HG03196 (cell line): ENCODE measurements at regions not wholly inside any gene's neighbourhood (a gene's known extent, or its start where the extent isn't known, plus 50 kb on each side); places are given as distances from the start of the nearest gene placed in this dataset.

Experiments used
- ATAC-seq: cut with Tn5 transposase; IDR thresholded peaks from one replicate; pipeline ENCODE4 v1.9.1; 2021; ENCODE audit not compliant: unreplicated experiment

- no peak for ATAC-seq
These were observed 536.5 kb upstream of the NBEA start for GRCh38 chr13:34405410-34406181.

- ATAC-seq = no peak
These were observed 533.4 kb upstream of the NBEA start for GRCh38 chr13:34408640-34409039.

- ATAC-seq = no peak
These were observed 532.4 kb upstream of the NBEA start for GRCh38 chr13:34409496-34410182.

- ATAC-seq = no peak
These were observed 531.4 kb upstream of the NBEA start for GRCh38 chr13:34410678-34411077.

GRCh38 chr13:34411177-34411576 lies 530.9 kb upstream of the NBEA start:
- ATAC-seq = no peak

DNA sequence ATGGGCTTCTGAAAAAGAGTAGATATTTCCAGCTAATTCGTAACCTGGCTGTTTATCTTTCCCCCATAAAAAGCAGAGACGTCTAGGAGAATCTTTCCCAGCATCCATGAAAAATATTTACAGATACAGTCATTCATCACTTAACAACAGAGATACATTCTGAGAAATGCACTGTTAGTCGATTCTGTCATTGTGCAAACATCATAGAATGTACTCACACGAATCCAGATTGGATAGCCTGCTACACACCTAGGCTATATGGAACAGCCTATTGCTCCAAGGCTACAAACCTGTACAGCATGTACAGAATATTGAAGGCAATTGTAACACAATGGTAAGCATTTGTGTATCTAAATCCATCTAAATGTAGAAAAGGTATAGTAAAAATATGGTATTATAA lies 530.2 kb upstream of the NBEA start:
- no peak for ATAC-seq

DNA sequence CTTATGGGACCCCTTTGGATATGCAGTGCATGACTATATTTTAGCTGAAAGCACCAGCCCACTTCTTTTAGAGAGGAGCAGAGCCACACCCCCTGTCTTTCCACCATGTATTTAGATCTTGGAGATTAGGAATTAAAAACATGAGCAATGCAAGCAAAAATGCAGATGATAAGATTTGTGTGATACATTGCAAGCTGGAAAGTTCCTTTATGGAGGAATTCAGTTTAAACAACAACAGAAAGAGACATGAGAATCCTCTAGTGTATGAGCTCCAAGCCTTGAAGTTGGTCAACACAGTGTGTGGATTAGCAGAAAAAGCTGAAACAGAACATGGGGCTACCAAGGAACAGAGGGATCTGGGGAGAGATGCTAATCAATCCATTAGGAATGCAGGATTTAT lies 529.8 kb upstream of the NBEA start:
- no peak for ATAC-seq

- ATAC-seq = no peak
These were observed 529.2 kb upstream of the NBEA start for GRCh38 chr13:34412817-34413375.

DNA sequence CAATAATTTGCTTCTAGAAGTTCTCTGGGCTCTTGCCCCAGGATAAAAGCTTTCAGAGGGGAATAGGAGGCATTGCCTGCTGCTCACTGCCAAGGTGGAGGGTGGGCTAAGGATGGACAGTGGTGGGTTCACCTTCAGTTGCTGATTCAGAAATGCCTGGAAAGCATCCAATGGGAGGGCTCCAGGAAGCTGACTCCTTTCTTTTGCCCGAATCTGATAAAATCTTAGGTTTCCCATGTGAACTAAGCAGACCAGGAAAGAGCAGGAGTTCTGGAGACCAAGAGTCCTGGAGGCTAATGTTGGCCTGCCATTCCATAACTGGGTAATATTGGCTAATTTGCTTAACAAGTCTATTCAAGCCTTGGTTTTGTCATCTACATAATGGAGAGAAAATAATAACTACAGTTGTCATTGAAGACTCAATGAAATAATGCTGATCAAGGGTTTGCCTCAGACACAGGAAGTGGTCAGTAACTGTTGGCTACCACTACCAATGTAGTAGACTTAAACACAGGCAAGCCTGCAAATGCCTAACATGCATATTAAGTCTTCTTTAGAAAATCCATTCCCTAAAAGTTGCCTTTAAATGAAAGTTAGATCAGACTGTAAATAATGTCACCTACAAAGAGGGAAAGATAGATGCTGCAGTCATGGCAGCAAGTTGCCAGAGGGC lies 528.4 kb upstream of the NBEA start:
- no peak for ATAC-seq

- ATAC-seq = no peak
These were observed 527.5 kb upstream of the NBEA start for GRCh38 chr13:34414616-34415015.

DNA sequence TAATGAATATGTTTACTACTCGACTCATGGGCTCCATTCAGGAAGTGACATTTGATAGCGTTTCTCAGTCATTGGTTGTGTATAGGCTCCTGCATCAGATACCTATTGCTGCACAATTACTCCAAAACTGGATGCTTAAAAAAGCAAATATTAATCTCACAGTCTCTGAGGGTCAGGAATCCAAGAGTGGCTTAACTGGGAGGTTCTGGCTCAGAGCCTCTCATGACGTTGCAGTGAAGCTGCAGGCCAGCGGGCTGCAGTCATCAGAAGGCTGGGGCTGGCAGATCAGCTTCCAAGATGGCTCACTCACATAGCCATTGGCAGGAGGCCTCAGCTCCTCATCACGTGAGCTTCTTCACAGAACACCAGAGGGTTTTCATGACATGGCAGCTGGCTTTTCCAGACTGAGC lies 525.1 kb upstream of the NBEA start:
- no peak for ATAC-seq

DNA sequence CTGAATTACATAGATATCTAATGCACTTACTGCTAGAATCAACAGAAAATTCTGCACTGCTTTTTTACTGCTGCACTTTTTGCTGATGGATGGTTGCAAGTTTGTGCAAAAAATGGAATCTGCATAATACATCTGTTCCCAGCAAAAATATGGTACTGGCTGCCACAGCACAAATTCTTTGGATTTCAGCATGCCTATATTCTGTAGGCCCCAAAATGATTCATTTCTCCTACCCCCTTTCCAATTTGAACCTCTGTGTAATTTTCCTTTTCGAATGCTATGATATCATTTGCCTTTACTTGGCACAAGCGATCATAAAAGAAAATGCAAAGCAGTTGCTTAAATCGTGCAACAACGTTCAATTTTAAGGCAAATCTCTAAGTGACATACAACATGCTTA lies 524.2 kb upstream of the NBEA start:
- no peak for ATAC-seq

- no peak for ATAC-seq
These were observed 523.0 kb upstream of the NBEA start for GRCh38 chr13:34419025-34419424.

DNA sequence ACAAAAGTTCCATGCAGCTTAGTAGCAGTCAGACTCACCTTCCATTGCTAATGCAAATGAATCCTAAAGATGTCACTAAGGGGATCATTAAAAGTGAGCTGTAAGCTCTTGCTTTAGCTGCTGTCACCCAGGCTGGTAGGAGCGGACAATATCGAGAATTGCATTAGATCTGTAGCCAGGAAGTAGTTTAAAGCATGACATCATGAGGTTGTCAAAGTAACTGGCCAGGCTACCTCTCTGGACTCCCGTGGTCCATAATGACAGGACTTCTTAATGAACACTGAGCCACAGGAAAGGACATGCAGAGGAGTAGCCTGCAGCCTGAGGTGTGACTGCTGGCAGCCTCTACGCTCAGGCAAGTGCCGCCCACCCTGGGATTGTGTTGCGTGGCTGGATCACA lies 522.3 kb upstream of the NBEA start:
- ATAC-seq = no peak

GRCh38 chr13:34420702-34421346 lies 521.2 kb upstream of the NBEA start:
- ATAC-seq = no peak

DNA sequence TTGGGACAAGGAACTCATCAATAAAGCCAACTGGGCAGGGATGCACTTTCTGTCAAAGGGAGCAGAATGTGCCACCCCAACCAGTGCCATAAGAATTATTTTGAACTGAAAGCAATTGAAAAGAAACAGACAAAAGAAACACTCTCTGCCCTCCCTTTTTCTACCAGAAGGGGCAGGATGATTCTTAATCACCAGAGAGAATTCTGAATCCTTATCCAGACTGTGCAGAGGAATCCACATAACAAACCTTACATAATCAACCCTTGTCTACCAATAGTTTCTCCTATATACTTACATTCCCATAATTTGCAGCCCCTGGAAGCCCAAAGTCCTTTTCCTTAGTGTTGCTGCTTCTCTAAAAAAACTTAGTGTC lies 520.7 kb upstream of the NBEA start:
- no peak for ATAC-seq

- ATAC-seq = no peak
These were observed 520.1 kb upstream of the NBEA start for GRCh38 chr13:34421858-34422475.

DNA sequence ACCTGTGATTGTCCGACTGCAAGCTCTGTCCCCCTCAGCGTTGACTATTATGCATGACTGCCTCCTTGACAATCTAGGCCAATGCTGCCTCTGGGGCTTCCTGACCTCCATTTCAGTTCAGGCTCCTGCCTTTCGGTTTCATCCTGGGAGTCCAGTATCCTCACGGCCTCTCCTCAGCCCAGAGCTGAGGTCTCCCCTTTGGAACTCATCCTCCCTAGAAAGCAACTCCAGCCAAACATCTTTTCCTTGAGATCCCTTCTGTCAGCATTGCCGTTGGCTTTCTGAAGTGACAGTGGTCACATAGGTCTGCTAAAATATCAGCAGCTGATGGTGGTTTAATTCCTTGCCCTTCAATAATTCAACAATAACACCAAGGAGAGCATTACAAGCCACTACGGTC lies 519.1 kb upstream of the NBEA start:
- no peak for ATAC-seq

GRCh38 chr13:34425327-34425949 lies 516.6 kb upstream of the NBEA start:
- no peak for ATAC-seq

GRCh38 chr13:34428911-34429310 lies 513.2 kb upstream of the NBEA start:
- ATAC-seq = no peak
